HG02588 (cell line): ENCODE measurements at regions not wholly inside any gene's neighbourhood (a gene's known extent, or its start where the extent isn't known, plus 50 kb on each side); places are given as distances from the start of the nearest gene placed in this dataset.
"Not testable (repeated sequence)": the region's sequence is repeated elsewhere in the genome, so short reads cannot be mapped to it uniquely, and the experiment has no call there.

ENCODE experiments used
- ATAC-seq: cut with Tn5 transposase; IDR thresholded peaks from one replicate; pipeline ENCODE4 v1.9.1; 2021; ENCODE audit warnings: mild to moderate bottlenecking, moderate library complexity; ENCODE audit not compliant: unreplicated experiment

DNA sequence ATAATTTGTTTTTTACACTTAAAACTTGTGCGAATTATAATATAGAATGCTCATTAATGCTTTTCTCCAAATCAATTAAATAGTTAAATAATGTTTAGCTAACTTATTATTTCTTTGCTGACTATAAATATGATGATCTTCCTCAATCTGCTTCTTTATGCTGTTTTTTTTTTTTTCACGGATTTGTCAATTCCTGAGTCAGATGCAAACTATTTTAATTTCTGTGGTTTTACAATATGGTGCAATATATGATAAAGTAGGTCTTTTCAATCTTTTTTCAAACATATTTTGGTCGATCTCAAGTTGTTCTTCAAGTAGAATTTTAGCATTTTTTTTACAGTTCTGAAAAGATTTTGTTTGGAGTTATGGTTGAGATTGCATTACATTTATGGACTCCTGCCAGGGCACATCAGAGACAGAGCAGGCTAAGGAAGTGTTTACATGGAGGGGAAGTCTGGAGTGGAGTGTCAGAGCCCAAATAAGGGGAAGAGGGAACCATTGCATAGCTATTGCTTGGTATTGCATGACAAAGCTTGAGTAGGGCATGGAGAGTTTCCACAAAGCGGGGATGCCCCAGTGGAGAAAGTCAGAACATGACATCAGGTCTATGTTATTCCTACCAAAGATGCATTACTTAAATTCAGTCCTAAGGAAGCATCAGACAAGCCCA lies 204.4 kb downstream of the OTUD1 start:
- no peak for ATAC-seq

DNA sequence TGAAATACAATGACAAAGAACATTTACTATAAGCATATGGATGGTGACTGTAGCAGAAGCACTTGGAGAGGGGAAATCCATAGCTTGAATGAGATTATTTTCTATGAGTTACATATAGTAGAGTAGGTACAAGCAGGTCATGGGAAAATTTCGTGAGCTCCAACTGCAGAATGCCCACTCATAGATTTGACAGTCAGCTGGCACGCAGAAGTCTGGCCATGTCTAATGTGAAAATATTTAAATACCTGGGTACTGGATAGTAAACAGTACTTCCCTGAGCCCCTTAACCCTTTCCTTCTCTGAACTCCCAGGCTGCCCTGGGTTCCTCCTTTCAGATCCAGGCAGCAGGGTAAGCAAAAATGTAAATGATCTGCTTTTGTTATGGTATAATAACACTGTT lies 209.7 kb downstream of the OTUD1 start:
- no peak for ATAC-seq

DNA sequence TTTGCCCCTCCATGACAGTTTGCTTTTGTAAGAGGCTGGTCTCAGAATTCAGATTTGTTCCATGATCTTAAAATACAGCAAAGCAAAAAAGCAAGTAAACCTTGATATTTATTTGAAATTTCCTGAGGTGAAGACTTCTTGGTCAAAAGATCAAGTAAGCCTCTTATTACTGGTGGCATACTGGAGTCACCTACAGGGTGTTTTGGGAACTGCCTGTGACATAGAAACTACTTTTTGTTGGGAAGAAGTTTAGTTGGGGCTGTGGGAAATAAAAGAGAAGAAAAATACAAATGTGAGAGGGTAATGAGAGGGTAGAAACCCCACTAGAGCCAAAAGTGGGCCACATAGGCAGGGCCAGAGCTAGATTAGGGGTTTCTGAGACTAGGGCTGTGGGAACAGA lies 217.9 kb downstream of the OTUD1 start:
- no peak for ATAC-seq

DNA sequence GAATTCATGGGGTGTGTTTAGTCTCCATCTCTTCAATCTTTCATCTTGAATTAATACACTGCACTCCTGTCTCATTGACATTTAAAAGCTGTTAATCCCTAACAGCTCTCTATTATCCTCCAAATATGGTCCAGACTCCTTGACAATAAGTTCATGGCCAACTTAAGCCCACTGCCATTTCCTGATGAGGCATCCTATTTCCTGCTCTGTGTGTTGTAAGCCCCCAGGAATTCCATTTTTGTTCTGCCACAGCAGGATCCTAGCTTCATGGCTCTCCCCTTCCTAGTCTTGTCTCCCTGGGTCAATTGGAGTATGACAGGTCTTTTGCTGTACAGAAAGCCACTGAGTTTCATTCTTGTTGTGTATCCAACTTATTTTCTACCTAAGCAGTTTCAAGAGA lies 218.8 kb downstream of the OTUD1 start:
- ATAC-seq, result no peak

DNA sequence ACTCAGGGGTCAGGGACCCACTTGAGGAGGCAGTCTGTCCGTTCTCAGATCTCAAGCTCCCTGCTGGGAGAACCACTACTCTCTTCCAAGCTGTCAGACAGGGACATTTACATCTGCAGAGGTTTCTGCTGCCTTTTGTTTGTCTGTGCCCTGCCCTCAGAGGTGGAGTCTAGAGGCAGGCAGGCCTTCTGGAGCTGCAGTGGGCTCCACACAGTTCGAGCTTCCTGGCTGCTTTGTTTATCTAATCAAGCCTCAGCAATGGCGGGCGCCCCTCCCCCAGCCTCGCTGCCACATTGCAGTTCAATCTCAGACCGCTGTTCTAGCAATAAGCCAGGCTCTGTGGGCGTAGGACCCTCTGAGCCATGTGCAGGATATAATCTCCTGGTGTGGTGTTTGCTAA lies 233.0 kb downstream of the OTUD1 start:
- ATAC-seq, result not testable (repeated sequence)

DNA sequence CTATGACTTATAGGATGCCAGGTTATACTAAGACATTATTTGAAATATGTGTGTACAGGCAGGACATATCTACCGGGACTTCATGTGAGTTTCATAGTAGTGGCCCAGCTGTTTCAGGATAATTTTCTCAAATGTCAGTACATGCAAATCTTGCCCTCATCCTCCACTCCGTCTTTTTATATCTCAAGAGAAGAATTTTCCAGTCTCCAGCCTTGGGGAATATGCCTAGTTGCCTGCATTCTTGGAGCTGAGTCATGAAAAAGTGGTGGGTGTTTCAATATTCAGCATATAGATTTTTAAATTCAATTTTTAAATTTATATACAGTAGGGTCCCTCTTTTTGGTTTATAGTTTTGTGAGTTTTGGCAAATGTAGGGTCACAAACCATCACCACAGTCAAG lies 236.7 kb downstream of the OTUD1 start:
- ATAC-seq, result no peak

DNA sequence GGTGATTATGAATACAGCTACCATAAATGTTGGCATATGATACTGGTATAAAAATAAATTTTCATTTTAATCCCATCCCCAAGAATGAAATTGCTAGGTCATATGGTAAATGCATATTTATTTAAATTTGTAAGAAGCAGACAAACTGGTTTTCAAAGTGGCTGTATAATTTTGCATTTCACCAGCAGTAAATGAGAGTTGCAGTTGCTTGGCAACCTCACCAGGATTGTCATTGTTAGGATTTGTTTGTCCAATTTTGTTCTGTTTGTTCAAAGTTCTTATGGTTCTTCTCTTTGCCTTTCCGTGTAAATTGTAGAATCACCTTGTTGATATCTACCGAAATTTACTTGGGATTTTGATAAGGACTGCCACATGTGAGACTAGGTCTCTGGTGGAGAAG lies 237.4 kb downstream of the OTUD1 start:
- no peak for ATAC-seq

DNA sequence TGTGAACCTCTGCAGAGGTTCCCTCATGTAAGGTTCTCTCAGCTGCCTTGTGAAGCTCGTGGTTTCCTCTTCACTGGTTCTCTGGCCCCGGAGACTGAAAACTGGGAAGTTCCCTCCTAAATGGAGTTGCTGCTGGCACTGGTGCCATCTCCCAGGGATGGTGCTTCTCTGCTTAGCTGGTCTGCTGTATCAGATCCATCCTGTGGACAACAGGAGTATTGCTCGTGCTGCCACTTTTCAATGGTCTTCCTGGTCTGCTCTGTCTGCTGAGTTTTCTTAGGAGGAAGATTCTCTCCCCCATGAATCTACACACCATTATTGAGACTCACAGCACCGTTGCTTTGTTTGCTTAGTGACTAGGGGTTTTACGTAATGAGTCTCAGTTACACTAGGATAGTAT lies 247.8 kb downstream of the OTUD1 start:
- ATAC-seq, result no peak

DNA sequence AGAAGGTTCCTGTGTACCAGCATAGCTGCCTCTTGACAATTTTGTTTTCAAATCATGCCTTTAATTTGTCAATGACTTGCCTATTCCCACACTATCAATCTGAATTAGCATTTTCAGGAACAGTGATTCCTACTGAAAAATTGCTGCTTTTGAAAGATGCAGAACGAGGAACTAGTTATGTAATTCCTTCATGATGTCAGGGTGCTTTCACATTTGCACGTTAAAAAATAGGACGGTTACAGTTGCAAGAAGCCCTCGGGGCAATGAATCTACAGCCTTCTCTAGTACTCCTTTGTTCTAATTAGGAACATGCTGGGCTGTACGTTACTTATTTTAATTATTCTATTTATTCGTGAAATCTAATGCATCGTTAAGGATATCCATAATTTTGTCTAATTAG lies 253.9 kb downstream of the OTUD1 start:
- ATAC-seq, result no peak

DNA sequence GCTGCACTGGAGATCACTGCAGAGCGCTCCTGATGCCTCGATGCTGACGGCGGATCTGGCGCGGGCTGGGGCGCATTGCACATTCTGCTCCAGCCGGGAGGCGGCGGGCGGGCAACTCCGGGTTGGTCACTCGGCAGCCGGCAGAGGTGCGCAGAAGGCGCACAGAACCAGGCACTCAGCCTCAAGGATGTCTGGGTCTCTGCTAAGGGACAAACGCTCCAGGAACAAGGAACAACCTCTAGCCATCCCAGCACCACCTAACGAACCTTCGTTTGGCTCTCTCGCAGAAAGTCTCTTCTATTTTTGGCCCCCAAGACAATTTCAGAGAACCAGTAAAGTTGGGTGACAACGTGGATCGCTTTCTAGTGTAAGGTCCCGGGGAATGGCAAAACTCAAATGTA lies 254.6 kb downstream of the OTUD1 start:
- ATAC-seq, result no peak

DNA sequence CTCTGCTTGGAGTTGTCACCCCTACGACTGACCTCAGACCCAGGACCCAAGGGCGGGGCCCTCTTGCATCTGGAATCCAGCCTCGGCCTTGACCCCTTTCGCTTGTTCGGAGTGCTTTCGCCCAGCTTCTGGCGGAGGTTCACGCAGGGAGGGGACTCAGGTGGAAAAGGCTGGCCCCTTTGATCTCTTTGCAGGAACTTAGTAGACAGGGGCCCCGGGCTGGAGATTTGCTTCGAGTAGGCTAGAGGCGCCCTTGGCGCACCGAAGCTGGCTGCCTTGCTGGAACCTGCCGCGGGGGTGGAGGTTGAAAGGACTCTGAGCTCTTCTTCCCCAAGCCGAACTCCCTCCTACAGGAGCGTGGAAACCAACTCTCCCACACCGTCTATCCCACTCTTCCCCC lies 255.1 kb downstream of the OTUD1 start:
- no peak for ATAC-seq

DNA sequence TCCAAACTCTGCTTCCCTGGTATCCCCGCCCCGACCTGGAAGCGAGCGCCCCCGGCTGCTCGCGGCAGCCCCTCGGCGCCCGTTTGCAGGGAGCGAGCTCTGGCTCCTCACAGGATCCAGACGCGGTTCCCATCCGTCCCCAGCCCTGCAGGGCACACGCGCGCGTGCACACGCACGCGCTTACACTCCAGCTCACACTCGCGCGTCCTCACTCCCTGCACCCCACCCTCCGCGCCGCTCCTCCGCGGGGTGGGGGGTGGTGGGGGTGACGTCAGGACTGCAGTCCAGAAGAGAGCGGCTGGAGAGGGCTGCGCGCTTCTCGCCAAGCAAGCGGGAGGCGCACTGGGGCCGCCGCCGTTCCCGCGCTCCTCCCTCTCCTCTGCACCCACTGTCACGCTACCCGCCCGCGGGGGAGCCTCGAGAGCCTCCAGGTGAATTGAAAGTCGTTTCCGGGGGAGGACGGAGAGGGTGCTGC lies 255.6 kb downstream of the OTUD1 start:
- ATAC-seq, result no peak

DNA sequence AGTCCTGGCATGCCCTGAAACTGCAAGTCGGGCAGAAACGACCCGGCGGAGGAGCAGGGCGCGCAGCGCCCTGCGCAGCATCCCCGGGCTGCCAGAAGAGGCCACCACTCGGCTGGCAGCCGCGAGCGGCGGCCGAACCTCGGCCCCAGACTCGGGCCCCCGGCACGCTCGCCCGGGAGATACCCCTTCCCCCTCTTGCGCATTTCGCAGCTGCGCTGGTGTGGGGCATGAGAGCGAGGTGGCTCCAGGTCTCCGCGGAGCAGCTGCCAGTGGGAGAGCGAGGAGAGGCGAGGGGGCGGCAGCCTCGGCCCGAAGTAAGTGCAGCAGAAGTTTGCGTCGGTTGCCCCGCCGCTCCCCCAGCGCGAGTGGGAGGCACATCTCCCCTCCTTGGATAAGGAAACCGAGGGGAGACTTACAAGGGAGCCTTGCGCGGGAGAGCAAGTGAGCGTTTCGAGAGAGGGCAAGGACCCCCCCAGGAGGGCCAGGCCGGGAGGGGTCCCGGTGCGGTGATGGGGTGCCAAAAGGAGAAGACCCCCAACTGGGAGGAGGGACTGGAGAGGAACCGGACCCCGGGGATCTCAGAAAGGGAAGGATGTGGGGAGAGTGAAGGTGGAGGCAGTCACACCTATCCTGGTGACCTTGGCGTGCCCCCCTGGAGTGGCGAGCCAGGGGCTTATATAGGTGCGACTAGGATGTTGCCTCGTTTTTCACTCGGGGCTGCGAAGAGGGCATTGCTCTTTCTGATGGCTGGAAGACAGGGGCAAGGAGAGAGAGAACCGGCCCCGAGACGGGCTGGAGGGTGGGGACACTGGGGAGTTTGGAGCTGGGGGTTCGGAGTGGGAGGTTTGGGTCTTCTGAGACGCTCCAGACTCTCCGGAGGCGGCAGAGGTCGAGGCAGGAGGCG lies 256.3 kb downstream of the OTUD1 start:
- no peak for ATAC-seq

DNA sequence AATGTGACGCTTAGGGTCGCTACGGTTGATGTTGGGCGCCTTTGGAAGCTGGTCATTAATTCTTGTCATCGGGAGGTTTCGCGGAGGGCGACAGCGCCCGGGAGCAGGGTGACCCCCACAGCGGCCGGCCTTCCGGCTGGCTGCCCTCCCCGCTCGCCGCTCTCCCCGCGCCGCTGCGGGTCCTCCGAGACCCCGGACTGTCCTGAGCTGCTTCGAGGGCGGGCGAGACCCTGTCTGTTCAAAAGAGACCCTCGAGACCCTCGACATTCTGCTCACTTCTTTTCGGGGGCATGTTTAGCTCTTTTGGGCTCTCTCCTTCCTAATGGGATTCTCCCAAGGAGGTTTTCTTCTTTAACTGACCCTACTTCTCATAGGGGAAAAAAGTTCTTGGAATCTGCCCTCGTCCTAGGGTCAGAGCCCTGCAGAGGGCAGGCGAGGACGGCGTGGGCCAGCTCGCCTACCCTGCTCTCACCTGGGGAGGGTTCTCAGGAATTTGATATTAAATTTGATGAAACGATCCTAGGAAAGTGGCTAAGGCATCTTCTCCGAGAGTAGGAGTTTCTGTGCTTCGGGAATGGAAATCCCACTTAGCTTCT lies 257.0 kb downstream of the OTUD1 start:
- no peak for ATAC-seq

DNA sequence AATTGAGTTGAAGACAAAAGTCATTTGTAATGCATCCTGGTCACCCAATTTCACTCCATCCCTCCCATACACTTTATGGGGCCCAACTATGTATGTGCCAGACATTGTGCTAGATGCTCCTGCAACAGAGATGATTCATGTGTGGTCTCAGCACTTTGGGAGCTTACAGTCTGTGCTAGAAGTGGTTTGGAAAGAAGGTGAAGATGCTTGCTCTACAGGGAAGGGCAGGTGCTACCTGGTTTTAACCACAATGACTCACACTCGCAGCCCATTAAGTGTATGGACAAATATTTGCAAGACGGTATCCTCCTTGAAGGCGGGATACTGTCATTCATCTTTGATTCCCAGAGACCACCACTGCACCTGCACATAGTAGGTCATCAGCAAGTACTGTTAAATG lies 257.6 kb downstream of the OTUD1 start:
- no peak for ATAC-seq

DNA sequence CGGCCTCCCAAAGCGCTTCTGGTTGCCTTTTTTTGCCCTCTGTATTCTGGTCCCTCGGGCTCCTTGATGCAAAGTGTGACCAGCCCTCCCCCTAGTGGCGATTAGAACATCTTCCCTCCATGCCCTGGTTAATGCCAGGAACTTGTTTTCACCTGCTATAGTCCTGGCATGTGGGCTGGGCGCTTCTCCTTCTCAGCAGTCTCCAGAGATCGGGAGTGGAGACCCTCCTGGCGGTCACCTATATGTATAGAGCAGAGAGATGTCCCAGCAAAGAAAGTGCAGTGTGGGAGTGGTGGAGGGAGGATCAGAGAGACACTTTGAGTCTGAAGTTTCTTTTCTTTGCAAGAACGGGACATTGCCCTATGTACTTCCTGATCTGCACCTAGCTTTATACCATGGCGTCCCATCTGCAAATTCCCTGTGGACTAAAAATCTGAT lies 264.1 kb downstream of the OTUD1 start:
- peak; percentile 99 for ATAC-seq

DNA sequence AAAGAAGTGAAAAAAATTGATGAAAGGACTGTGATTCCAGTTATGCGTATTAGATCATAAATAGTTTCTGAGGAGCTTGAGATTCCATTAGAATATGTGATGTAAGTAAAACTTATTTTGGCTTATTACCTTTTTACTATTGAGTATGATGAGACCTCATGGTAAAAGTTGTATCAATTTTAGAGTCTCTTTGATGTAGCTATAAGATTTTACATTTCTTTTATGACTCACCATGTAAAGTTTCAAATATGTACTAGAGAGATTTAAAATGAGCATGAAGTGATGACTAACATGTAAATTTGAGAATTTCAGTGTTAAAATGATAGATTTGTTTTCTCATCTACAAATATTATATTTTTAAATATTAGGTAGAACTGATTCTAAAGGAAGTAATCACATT lies 276.5 kb downstream of the OTUD1 start:
- no peak for ATAC-seq

DNA sequence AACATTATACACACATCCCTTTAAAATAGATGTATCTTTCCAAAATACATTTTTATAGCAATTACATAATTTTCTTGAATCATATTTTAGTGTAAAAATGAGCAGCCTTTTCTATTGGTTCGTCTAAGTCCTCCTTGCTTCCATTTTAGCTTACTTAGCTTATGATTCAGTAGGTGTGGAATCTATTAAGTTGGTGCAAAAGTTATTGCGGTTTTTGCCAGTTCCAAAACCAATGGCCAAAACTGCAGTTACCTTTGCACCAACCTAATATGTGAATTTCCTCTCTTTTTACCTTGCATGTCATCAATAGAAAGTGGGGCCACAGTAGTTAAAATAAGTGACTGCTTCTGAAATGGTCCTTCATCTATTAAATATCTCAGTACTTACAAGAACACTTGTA lies 279.0 kb downstream of the OTUD1 start:
- ATAC-seq, result no peak

DNA sequence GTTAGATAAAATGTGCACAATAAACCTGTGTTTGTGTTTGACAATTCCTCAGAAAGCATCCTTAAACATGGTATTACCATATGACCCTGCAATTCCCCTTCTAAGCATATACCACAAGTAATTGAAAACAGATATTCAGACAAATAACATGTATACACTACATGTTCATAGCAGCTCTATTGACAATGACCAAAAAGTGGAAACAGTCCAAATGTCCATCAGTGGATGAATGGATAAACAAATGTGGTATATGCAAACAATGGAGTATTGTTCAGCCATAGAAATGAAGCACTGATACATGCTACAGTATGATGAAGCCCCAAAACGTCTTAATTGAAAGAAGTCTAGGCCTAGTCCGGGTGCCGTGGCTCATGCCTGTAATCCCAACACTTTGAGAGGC lies 280.1 kb downstream of the OTUD1 start:
- no peak for ATAC-seq

DNA sequence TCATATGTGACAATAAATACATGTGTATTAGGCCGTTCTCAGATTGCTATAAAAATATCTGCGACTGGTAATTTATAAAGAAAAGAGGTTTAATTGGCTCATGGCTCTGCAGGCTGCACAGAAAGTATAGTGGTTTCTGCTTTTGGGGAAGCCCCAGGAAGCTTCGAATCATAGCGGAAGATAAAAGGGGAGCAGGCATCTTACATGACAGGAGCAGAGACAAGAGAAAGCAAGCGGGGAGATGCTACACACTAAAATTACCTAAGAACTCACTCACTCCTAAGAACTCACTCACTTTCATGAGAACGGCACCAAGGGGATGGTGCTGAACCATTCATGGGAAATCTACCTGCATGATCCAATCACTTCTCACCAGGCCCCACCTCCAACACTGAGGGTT lies 284.9 kb downstream of the OTUD1 start:
- ATAC-seq, result no peak

DNA sequence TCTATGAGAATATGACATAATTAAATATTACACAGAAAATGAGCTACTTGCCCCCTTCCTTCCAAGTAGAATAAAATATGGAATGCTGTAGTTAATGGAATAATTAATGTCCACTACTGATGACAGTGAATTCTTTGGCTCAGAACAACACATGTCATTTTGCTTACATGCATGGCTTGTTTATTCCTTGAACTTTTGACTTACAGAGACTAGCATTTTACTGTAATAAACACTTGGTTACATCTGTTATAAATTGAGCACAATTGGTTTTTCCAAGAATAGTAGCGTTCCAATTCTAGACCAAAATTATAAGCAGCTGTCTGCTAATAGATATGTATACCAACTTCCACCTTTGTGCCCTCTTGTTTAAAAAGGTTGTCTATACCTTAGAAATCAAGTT lies 286.7 kb downstream of the OTUD1 start:
- no peak for ATAC-seq

DNA sequence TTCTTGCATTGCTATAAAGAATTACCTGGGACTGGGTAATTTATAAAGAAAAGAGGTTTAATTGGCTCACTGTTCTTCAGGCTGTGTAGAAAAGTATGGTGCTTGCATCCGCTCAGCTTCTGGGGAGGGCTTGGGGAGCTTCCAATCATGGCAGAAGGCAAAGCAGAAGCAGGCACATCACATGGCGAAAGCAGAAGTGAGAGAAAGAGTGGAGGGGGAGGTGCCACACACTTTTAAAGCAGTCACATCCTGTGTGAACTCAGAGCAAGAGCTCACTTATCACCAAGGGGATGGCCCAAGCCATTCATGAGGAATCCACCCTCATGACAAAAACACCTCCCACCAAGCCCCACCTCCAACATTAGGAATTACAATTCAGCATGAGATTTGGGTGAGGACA lies 303.5 kb downstream of the OTUD1 start:
- ATAC-seq, result peak; percentile 98
